Subcutaneous abdominal adipose tissue (tissue), 5 donors: ENCODE measurements at regions not wholly inside any gene's neighbourhood (a gene's known extent, or its start where the extent isn't known, plus 50 kb on each side); places are given as distances from the start of the nearest gene placed in this dataset.

Source experiments
- H3K27ac ChIP-seq: one replicate; pipeline ENCODE4 v1.7.0; 2013; ENCODE audit warnings: low read depth, mild to moderate bottlenecking, inconsistent platforms, low read length, moderate library complexity
- H3K27me3 ChIP-seq, 5 donors: one replicate each; pipeline ENCODE4 v1.7.0; 2013; ENCODE audit warnings: low read length in 5 of 5, inconsistent platforms in 1 of 5; ENCODE audit not compliant: control insufficient read depth in 5 of 5, insufficient read depth in 4 of 5
- H3K36me3 ChIP-seq, 5 donors: one replicate each; pipeline ENCODE4 v1.7.0; 2013; ENCODE audit warnings: low read length in 5 of 5; ENCODE audit not compliant: control insufficient read depth in 5 of 5, insufficient read depth in 5 of 5
- H3K4me1 ChIP-seq, 5 donors: one replicate each; pipeline ENCODE4 v1.7.0; 2013; ENCODE audit warnings: low read length in 5 of 5, mild to moderate bottlenecking in 3 of 5, moderate library complexity in 1 of 5; ENCODE audit not compliant: control insufficient read depth in 5 of 5, insufficient read depth in 5 of 5
- H3K4me3 ChIP-seq, 5 donors: one replicate each; pipeline ENCODE4 v1.7.0; 2013; ENCODE audit warnings: low read length in 5 of 5, low read depth in 1 of 5
- H3K9ac ChIP-seq, 5 donors: one replicate each; pipeline ENCODE4 v1.7.0; 2013; ENCODE audit warnings: low read length in 5 of 5, mild to moderate bottlenecking in 4 of 5, moderate library complexity in 3 of 5
- H3K9me3 ChIP-seq, 5 donors: one replicate each; pipeline ENCODE4 v1.7.0; 2013; ENCODE audit warnings: low read length in 5 of 5; ENCODE audit not compliant: control insufficient read depth in 5 of 5
- donor health status: healthy.
- donor health status: healthy.
- donor health status: healthy.
- donor health status: healthy.
- donor health status: healthy.

DNA sequence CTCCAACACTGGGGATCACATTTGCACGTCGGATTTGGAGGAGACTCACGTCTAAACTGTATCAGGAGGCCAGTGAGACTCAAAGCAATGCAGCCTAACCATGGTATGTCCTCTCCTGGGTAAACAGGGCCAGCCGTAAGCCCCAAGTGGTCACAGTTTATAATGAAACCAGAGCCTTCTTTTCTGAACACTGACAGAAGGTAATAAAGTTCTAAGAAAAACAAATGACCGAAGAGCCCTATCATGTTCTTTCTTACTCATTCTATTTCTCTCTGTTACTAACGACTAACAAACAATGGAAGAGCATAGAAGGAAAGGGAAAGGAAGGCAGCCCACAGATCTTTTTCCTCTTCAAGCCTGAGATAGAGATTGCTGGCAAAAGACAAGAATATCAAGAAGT, 796.8 kb upstream of the SOX11 start:
- no peaks in the 10 kb centered on the region for H3K9me3 ChIP-seq

GRCh38 chr2:4898706-4899105, 793.5 kb upstream of the SOX11 start:
- Histone ChIP-seq H3K27ac (no peak overlapping the region), H3K4me1 (no peaks in the 10 kb centered on the region), H3K9ac (no peak overlapping the region), H3K4me3 (no peak overlapping the region), H3K36me3 (no peaks in the 10 kb centered on the region), H3K9me3 (no peaks in the 10 kb centered on the region), H3K27me3 (peaks cover 0 to 5% (median 0%) of the 10 kb centered on the region in 5 donors)

More for the DNA sequence above, 796.8 kb upstream of the SOX11 start:
- no peak overlapping the region for H3K27ac ChIP-seq
- H3K9ac ChIP-seq, result no peak overlapping the region
- H3K4me1 ChIP-seq, result no peaks in the 10 kb centered on the region
- no peaks in the 10 kb centered on the region for H3K27me3 ChIP-seq
- H3K36me3 ChIP-seq, result no peaks in the 10 kb centered on the region
- H3K4me3 ChIP-seq, result no peak overlapping the region

- no peaks in the 10 kb centered on the region for H3K4me1 ChIP-seq
- no peak overlapping the region for H3K4me3 ChIP-seq
These were observed 791.9 kb upstream of the SOX11 start for GRCh38 chr2:4900242-4900641.

DNA sequence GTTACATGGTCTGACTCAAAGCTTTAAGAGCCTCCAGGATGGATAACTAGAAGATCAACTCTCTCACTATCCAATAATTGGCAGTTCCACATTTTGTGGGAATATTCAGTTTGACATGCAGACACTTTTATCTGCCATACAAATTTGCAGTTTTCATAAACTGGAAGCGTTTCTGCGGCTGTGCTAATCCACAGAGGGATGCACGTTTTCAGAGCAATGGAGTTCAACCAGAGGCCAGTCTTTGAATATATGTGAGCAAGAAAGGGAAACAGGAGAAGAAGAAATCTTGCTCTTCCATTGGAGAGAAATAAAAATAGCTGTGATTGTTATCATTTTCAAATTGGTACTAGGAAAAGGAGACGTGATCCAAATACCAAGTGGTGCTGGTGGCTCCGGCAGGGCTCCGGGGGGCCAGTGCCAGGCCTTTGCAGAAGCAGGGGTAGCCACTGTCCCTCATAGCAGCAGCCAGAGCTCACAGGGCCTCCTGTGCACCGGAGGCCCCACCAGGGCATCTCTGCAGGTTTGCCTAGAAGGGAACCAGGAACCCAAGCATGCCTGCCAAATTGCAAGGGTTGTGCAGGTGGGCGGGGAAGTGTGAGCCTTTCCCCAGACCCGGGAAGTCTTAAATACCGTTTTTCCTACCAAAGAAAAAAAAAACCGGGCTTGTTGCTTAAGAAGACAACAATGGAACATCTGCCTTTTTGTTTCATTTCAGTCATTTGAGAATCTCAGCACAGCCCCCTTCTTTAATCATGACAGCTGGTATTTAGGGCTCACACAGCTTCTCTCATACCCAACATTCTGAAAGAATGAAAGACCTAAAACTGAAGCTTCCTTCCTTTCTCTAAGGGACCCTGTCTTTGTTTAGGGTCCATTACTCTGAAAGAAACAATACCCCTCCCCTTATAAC, 791.1 kb upstream of the SOX11 start:
- no peaks in the 10 kb centered on the region for H3K36me3 ChIP-seq
- H3K4me1 ChIP-seq, result no peaks in the 10 kb centered on the region
- H3K27ac ChIP-seq, result no peak overlapping the region
- peaks cover 0 to 5% (median 0%) of the 10 kb centered on the region in 5 donors for H3K27me3 ChIP-seq
- no peak overlapping the region for H3K4me3 ChIP-seq
- H3K9ac ChIP-seq, result no peak overlapping the region
- H3K9me3 ChIP-seq, result no peaks in the 10 kb centered on the region

More at GRCh38 chr2:4900242-4900641, 791.9 kb upstream of the SOX11 start:
- Histone ChIP-seq H3K36me3 (no peaks in the 10 kb centered on the region), H3K9me3 (no peaks in the 10 kb centered on the region), H3K27me3 (peaks cover 0 to 5% (median 0%) of the 10 kb centered on the region in 5 donors), H3K27ac (no peak overlapping the region), H3K9ac (no peak overlapping the region)

GRCh38 chr2:4903656-4904348, 788.4 kb upstream of the SOX11 start:
- H3K4me3 ChIP-seq, result no peak overlapping the region
- H3K9ac ChIP-seq, result no peak overlapping the region
- H3K36me3 ChIP-seq, result no peaks in the 10 kb centered on the region
- H3K4me1 ChIP-seq, result no peaks in the 10 kb centered on the region
- H3K9me3 ChIP-seq, result no peaks in the 10 kb centered on the region
- H3K27me3 ChIP-seq, result peaks cover 0 to 5% (median 2%) of the 10 kb centered on the region in 5 donors
- no peak overlapping the region for H3K27ac ChIP-seq

DNA sequence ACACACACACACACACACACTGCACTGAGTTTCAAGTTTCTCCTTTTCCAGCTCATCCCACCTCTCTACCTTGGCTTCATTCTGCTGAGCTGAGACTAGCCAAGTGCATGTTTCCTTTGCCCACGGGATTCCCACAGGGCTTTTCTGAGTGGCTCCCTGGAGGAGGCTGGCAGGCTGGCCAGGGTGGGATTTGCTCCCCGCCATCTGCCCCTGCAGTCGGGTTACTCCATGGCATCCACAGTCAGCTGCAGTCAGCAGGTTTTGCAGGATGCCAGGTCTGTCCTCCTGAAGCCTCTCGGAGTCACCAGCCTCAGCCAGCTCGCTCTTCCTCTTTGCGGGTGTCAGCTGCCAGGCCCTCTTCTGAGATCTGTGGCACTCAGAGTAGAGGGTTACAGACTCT, 783.7 kb upstream of the SOX11 start:
- Histone ChIP-seq H3K27me3 (peaks cover 0 to 4% (median 0%) of the 10 kb centered on the region in 5 donors), H3K36me3 (no peaks in the 10 kb centered on the region)

GRCh38 chr2:4909346-4910009, 782.7 kb upstream of the SOX11 start:
- peaks cover 0 to 4% (median 0%) of the 10 kb centered on the region in 5 donors for H3K27me3 ChIP-seq
- H3K9me3 ChIP-seq, result no peaks in the 10 kb centered on the region
- H3K36me3 ChIP-seq, result no peaks in the 10 kb centered on the region

More for the DNA sequence above, 783.7 kb upstream of the SOX11 start:
- no peaks in the 10 kb centered on the region for H3K4me1 ChIP-seq
- no peak overlapping the region for H3K27ac ChIP-seq
- no peaks in the 10 kb centered on the region for H3K9me3 ChIP-seq
- no peak overlapping the region for H3K4me3 ChIP-seq
- H3K9ac ChIP-seq, result no peak overlapping the region

GRCh38 chr2:4914036-4914435, 778.1 kb upstream of the SOX11 start:
- Histone ChIP-seq H3K27me3 (no peaks in the 10 kb centered on the region), H3K9ac (no peak overlapping the region), H3K36me3 (no peaks in the 10 kb centered on the region), H3K27ac (no peak overlapping the region), H3K4me3 (no peak overlapping the region), H3K4me1 (peaks cover 0 to 7% (median 0%) of the 10 kb centered on the region in 5 donors), H3K9me3 (no peaks in the 10 kb centered on the region)

More at GRCh38 chr2:4909346-4910009, 782.7 kb upstream of the SOX11 start:
- no peak overlapping the region for H3K4me3 ChIP-seq
- H3K4me1 ChIP-seq, result peaks cover 0 to under 1% (median 0%) of the 10 kb centered on the region in 5 donors
- no peak overlapping the region for H3K27ac ChIP-seq
- H3K9ac ChIP-seq, result no peak overlapping the region

DNA sequence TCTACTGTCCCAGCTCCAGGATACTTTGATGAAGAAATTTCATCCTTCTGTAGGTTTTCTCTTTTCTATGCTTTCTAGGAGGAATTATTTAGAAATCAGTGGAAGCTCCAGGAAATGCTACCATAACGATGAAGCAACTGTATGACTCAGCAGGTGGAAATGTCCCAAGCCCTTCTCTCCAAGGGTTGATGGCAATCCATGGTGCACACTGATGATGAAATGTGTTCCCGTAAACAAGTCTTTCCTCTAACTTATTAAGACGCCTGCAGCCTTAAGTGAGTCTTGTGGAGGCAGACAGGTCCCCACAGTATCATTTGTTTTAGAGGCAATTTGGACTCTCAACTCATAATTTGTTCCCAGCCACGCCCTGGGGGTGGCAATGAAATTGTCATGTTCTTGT, 777.6 kb upstream of the SOX11 start:
- H3K9me3 ChIP-seq, result no peaks in the 10 kb centered on the region
- H3K36me3 ChIP-seq, result no peaks in the 10 kb centered on the region
- no peak overlapping the region for H3K9ac ChIP-seq
- H3K4me1 ChIP-seq, result peaks cover 0 to 7% (median 0%) of the 10 kb centered on the region in 5 donors
- H3K27me3 ChIP-seq, result peaks cover 0 to 2% (median 0%) of the 10 kb centered on the region in 5 donors
- no peak overlapping the region for H3K27ac ChIP-seq
- no peak overlapping the region for H3K4me3 ChIP-seq
